Tibial nerve (tissue), 3 donors: ENCODE measurements at regions not wholly inside any gene's neighbourhood (a gene's known extent, or its start where the extent isn't known, plus 50 kb on each side); places are given as distances from the start of the nearest gene placed in this dataset.

Source experiments
- POLR2A ChIP-seq, 2 donors: fragments of 450-650 bp; IDR thresholded peaks; one replicate each; pipeline ENCODE4 v1.6.1; 2017; ENCODE audit warnings: antibody characterized with exemption in 2 of 2, mild to moderate bottlenecking in 2 of 2, moderate library complexity in 2 of 2
- TF ChIP-seq, protein P1 (sequence below), 5 experiments: fragments of 200-600 bp in 3 of 5; fragments of 450-650 bp in 2 of 5; sonication (generic) in 3 of 5; IDR thresholded peaks; one replicate each; pipeline ENCODE4 v1.5.1; 2016 to 2019; ENCODE audit warnings: antibody characterized with exemption in 5 of 5, mild to moderate bottlenecking in 3 of 5, moderate library complexity in 2 of 5

DNA sequence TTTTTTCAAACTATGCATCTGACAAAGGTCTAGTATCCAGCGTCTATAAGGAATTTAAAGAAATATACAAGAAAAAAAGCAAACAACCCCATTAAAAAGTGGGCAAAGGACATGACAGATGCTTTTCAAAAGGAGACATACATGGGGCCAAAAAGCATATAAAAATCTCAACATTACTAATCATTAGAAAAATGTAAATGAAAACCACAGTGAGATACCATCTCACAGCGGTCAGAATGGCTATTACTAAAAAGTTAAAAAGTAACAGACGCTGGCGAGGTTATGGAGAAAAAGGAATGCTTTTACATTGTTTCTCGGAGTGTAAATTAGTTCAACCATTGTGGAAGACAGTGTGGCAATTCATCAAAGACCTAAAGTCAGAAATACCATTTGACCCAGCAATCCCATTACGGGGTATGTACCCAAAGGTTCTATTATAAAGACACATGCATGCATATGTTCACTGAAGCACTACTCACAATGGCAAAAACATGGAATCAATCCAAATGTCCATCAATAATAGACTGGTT is 643.1 kb upstream of the LRRTM1 start:
- TF ChIP-seq, protein P1, sequence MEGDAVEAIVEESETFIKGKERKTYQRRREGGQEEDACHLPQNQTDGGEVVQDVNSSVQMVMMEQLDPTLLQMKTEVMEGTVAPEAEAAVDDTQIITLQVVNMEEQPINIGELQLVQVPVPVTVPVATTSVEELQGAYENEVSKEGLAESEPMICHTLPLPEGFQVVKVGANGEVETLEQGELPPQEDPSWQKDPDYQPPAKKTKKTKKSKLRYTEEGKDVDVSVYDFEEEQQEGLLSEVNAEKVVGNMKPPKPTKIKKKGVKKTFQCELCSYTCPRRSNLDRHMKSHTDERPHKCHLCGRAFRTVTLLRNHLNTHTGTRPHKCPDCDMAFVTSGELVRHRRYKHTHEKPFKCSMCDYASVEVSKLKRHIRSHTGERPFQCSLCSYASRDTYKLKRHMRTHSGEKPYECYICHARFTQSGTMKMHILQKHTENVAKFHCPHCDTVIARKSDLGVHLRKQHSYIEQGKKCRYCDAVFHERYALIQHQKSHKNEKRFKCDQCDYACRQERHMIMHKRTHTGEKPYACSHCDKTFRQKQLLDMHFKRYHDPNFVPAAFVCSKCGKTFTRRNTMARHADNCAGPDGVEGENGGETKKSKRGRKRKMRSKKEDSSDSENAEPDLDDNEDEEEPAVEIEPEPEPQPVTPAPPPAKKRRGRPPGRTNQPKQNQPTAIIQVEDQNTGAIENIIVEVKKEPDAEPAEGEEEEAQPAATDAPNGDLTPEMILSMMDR (IDR thresholded peaks at IDR 0.05): no peak
- no peak for TF ChIP-seq POLR2A (IDR thresholded peaks at IDR 0.05)
